H1 (cell line): ENCODE measurements at regions not wholly inside any gene's neighbourhood (a gene's known extent, or its start where the extent isn't known, plus 50 kb on each side); places are given as distances from the start of the nearest gene placed in this dataset.
"Not testable (repeated sequence)": the region's sequence is repeated elsewhere in the genome, so short reads cannot be mapped to it uniquely, and the experiment has no call there.

ENCODE experiments used
- CHD2 ChIP-seq: IDR thresholded peaks from 2 replicates; pipeline ENCODE4 v1.6.1; 2012; ENCODE audit warnings: low read length, improper control_type of control experiment
- CTBP2 ChIP-seq: IDR thresholded peaks from 2 replicates; pipeline ENCODE4 v1.7.0; 2011; ENCODE audit warnings: borderline replicate concordance, mild to moderate bottlenecking, moderate library complexity, mixed read lengths, low read length; ENCODE audit not compliant: insufficient read depth, insufficient read length
- EP300 ChIP-seq, 2 experiments: IDR thresholded peaks; 1 replicate in 1 of 2; 2 replicates in 1 of 2; pipeline ENCODE4 v1.6.1; 2011 to 2012; ENCODE audit warnings: low read depth in 2 of 2, low read length in 2 of 2, mild to moderate bottlenecking in 2 of 2, borderline replicate concordance in 1 of 2, inconsistent platforms in 1 of 2, moderate library complexity in 1 of 2
- EZH2 ChIP-seq: fragments of 200-600 bp; sonication (generic); IDR thresholded peaks from 2 replicates; pipeline ENCODE4 v1.7.1; 2012; ENCODE audit warnings: low read depth, mild to moderate bottlenecking, moderate library complexity, low read length, inconsistent platforms; ENCODE audit not compliant: severe bottlenecking
- GABPA ChIP-seq: IDR thresholded peaks from 2 replicates; pipeline ENCODE4 v1.6.1; 2011; ENCODE audit warnings: mild to moderate bottlenecking, low read length, moderate library complexity, borderline replicate concordance; ENCODE audit not compliant: insufficient read depth
- HDAC6 ChIP-seq: IDR thresholded peaks from one replicate; pipeline ENCODE4 v1.7.1; 2012; ENCODE audit warnings: low read depth, mild to moderate bottlenecking, inconsistent platforms, low read length, moderate library complexity
- POLR2A ChIP-seq, 2 experiments: IDR thresholded peaks; 1 replicate in 1 of 2; 2 replicates in 1 of 2; pipeline ENCODE4 v1.6.1; 2011; ENCODE audit warnings: low read depth in 2 of 2, low read length in 2 of 2, mild to moderate bottlenecking in 2 of 2; ENCODE audit errors: control extremely low read depth in 1 of 2
- POLR2AphosphoS5 ChIP-seq: IDR thresholded peaks from 2 replicates; pipeline ENCODE4 v1.6.1; 2011; ENCODE audit warnings: low read depth, low read length
- SIRT6 ChIP-seq: IDR thresholded peaks from one replicate; pipeline ENCODE4 v1.7.1; 2012; ENCODE audit warnings: low read length, inconsistent platforms
- SUZ12 ChIP-seq: fragments of 200-600 bp; sonication (generic); IDR thresholded peaks from 2 replicates; pipeline ENCODE4 v1.6.1; 2012; ENCODE audit warnings: mild to moderate bottlenecking, inconsistent platforms, low read length, moderate library complexity, mixed read lengths
- TEAD4 ChIP-seq: IDR thresholded peaks from 2 replicates; pipeline ENCODE4 v1.6.1; 2012; ENCODE audit warnings: low read depth, low read length, inconsistent platforms, mixed read lengths
- ZNF274 ChIP-seq: IDR thresholded peaks from 2 replicates; pipeline ENCODE4 v1.7.0; 2012; ENCODE audit warnings: low read length, borderline replicate concordance; ENCODE audit errors: extremely low read depth
- TF ChIP-seq, protein P1 (sequence below), 3 experiments: IDR thresholded peaks; 1 replicate in 2 of 3; 2 replicates in 1 of 3; pipeline versions ENCODE4 v1.5.1 to v1.6.1; 2011; ENCODE audit warnings: low read length in 3 of 3, mild to moderate bottlenecking in 3 of 3, inconsistent platforms in 2 of 3, low read depth in 1 of 3, moderate library complexity in 1 of 3; ENCODE audit not compliant: insufficient read depth in 1 of 3; ENCODE audit errors: control extremely low read depth in 1 of 3
- TF ChIP-seq, protein P2 (sequence below): IDR thresholded peaks from 2 replicates; pipeline ENCODE4 v1.6.1; 2012; ENCODE audit warnings: inconsistent platforms

GRCh38 chr2:118572380-118572779, 275.1 kb downstream of the EN1 start:
- TF ChIP-seq HDAC6; EP300 (IDR thresholded peaks at IDR 0.05; ENCODE audit: borderline replicate concordance in 1 of 2, low read depth in 2 of 2, low read length in 2 of 2); CHD2; POLR2AphosphoS5; ZNF274; EZH2; POLR2A (IDR thresholded peaks at IDR 0.05; ENCODE audit: control extremely low read depth in 1 of 2, low read depth in 2 of 2, low read length in 2 of 2); SIRT6; SUZ12; GABPA; CTBP2; TEAD4: not testable (repeated sequence)
- TF ChIP-seq, protein P1, sequence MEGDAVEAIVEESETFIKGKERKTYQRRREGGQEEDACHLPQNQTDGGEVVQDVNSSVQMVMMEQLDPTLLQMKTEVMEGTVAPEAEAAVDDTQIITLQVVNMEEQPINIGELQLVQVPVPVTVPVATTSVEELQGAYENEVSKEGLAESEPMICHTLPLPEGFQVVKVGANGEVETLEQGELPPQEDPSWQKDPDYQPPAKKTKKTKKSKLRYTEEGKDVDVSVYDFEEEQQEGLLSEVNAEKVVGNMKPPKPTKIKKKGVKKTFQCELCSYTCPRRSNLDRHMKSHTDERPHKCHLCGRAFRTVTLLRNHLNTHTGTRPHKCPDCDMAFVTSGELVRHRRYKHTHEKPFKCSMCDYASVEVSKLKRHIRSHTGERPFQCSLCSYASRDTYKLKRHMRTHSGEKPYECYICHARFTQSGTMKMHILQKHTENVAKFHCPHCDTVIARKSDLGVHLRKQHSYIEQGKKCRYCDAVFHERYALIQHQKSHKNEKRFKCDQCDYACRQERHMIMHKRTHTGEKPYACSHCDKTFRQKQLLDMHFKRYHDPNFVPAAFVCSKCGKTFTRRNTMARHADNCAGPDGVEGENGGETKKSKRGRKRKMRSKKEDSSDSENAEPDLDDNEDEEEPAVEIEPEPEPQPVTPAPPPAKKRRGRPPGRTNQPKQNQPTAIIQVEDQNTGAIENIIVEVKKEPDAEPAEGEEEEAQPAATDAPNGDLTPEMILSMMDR (IDR thresholded peaks at IDR 0.05; ENCODE audit: control extremely low read depth in 1 of 3, insufficient read depth in 1 of 3, low read depth in 1 of 3, low read length in 3 of 3): not testable (repeated sequence)
- TF ChIP-seq, protein P2, sequence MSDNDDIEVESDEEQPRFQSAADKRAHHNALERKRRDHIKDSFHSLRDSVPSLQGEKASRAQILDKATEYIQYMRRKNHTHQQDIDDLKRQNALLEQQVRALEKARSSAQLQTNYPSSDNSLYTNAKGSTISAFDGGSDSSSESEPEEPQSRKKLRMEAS: not testable (repeated sequence)
